ENCODE measurements at regions not wholly inside any gene's neighbourhood (a gene's known extent, or its start where the extent isn't known, plus 50 kb on each side); places are given as distances from the start of the nearest gene placed in this dataset.

DNA sequence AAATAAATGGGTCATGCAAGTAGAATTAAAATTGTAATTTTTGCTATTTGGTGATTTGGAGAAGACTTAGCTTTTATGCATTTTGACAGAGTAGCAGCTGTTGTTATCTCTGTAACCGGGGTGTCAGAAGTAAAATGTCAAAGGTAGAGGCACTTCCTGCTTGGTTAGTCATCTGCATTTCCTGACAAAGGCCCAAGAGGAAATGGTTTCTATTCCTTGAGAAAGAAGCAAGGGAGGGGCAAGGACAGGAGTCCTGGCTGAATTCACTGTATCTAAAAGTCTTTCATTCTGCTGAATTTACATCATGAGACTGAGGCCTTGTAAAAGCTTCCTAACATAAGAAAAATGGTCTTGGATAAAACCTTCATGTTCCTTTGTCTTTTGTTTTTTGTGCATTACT is 550.9 kb upstream of the BOD1L1 start:
- Mint-ChIP-seq H3K4me3 (no peak overlapping the region), H3K9me3 (no peaks in the 10 kb centered on the region), H3K4me1 (peaks cover 18% of the 10 kb centered on the region), H3K36me3 (ENCODE audit: low read depth) (no peaks in the 10 kb centered on the region), H3K27ac (no peak overlapping the region), H3K27me3 (ENCODE audit: low read depth, poor library complexity) (no peaks in the 10 kb centered on the region)
- TF ChIP-seq, protein P1, sequence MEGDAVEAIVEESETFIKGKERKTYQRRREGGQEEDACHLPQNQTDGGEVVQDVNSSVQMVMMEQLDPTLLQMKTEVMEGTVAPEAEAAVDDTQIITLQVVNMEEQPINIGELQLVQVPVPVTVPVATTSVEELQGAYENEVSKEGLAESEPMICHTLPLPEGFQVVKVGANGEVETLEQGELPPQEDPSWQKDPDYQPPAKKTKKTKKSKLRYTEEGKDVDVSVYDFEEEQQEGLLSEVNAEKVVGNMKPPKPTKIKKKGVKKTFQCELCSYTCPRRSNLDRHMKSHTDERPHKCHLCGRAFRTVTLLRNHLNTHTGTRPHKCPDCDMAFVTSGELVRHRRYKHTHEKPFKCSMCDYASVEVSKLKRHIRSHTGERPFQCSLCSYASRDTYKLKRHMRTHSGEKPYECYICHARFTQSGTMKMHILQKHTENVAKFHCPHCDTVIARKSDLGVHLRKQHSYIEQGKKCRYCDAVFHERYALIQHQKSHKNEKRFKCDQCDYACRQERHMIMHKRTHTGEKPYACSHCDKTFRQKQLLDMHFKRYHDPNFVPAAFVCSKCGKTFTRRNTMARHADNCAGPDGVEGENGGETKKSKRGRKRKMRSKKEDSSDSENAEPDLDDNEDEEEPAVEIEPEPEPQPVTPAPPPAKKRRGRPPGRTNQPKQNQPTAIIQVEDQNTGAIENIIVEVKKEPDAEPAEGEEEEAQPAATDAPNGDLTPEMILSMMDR (IDR thresholded peaks at IDR 0.05) = no peak
- no peak for DNase-seq

DNA sequence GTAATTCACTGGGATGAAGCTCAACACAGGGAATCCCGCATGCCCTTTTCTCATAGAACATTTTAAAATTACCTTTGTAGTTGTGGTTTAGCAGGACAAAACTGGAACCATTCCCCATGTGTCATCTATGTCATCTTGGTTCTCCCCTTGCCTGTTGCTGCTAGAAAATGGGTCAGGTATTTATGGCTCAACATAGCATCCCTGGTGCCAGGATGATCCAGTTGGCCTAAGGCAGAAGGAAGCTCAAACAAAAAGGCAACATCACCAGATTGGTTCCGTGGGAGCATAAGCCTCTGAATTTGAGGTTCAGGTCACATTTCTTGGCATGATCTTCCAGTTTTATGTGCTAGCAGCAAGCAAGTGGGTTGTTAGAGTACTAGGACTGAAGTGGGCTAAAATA is 552.6 kb upstream of the BOD1L1 start:
- Mint-ChIP-seq H3K9me3 (no peaks in the 10 kb centered on the region), H3K27me3 (ENCODE audit: low read depth, poor library complexity) (no peaks in the 10 kb centered on the region), H3K4me1 (peaks cover 18% of the 10 kb centered on the region), H3K4me3 (no peak overlapping the region), H3K36me3 (ENCODE audit: low read depth) (no peaks in the 10 kb centered on the region), H3K27ac (no peak overlapping the region)
- TF ChIP-seq, protein P1 (IDR thresholded peaks at IDR 0.05) = no peak
- no peak for DNase-seq

DNA sequence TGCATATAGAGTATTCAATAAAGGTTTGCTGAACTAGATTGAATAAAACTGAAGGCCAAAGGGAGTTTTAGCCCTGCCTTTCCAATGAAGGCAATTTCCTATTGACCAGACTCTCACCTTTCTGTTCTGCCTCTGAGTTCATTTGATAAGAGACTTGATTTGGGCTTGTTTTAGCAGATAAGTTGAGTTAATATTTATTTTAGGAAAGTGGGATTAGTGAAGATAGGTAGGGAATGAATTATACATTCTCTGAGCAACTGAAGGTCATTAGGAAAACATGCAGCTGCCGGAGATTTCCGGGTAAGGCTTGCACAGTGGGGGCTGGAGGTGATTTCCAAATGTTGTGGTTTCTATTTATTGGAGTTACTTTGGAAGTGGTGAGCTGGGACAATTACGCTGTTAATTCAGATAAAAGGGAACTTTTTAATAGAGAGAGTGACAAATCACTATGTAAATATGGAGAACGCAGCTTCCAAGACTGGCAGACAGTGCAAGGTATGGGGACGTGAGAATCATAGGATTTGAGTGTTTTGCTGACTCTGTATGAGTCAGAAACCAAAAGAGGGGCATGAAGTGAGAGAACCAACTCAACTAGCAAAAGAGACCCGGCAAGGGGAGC is 553.6 kb upstream of the BOD1L1 start:
- Mint-ChIP-seq H3K27ac (no peak overlapping the region), H3K4me1 (peaks cover 18% of the 10 kb centered on the region), H3K4me3 (no peak overlapping the region), H3K36me3 (ENCODE audit: low read depth) (no peaks in the 10 kb centered on the region), H3K9me3 (no peaks in the 10 kb centered on the region), H3K27me3 (ENCODE audit: low read depth, poor library complexity) (peaks cover 4% of the 10 kb centered on the region)
- TF ChIP-seq, protein P1 (IDR thresholded peaks at IDR 0.05) = no peak
- no peak for DNase-seq

DNA sequence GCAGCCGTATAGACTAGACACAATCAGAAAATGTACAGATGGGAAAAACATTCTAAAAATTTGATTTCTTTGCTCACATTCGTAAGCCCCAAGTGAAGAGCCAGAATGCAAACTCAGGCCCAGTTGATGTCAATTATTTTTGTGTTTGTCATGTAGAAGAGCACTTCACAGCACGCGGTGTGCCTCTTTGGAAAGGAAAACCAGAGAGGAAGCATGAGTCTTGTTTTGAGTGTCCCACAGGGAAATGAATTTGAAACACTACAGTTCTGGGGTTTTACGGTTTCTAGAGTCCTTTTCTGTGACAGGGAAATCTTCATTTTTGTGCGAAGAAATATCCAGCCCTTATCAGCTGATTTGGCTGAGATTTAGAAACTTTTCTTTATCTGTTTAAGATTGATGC is 554.6 kb upstream of the BOD1L1 start:
- peaks cover 4% of the 10 kb centered on the region for H3K27me3 Mint-ChIP-seq (ENCODE audit: low read depth, poor library complexity)
- peaks cover 15% of the 10 kb centered on the region for H3K4me1 Mint-ChIP-seq

DNA sequence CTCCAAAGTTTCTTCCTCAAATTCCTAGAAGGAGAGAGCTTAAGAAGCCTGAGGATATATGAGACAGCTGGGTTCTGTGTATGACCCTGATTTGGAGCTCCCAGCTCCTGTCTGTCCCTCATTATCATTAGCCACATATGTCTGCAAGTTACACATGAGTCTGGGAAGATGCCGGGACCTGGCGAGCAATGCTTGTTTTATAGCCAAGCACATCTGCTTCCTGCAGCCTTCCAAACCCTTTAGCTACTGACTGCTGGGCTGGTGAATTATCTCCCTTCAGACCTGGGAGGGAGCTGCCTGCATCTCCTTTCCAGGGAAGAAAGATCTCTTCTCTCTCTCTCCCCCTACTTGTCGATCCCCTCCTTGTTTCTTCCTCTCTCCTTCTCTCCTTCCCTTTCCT is 556.7 kb upstream of the BOD1L1 start:
- H3K27me3 Mint-ChIP-seq (ENCODE audit: low read depth, poor library complexity) = peaks cover 4% of the 10 kb centered on the region
- H3K27ac Mint-ChIP-seq = no peak overlapping the region
- no peaks in the 10 kb centered on the region for H3K4me1 Mint-ChIP-seq
- TF ChIP-seq, protein P1 (IDR thresholded peaks at IDR 0.05) = no peak
- H3K4me3 Mint-ChIP-seq = no peak overlapping the region
- no peaks in the 10 kb centered on the region for H3K9me3 Mint-ChIP-seq
- H3K36me3 Mint-ChIP-seq (ENCODE audit: low read depth) = no peaks in the 10 kb centered on the region
- DNase-seq = peak; percentile 16

More for the DNA sequence above, 554.6 kb upstream of the BOD1L1 start:
- no peaks in the 10 kb centered on the region for H3K9me3 Mint-ChIP-seq
- TF ChIP-seq, protein P1 (IDR thresholded peaks at IDR 0.05) = no peak
- no peak overlapping the region for H3K27ac Mint-ChIP-seq
- no peak overlapping the region for H3K4me3 Mint-ChIP-seq
- no peaks in the 10 kb centered on the region for H3K36me3 Mint-ChIP-seq (ENCODE audit: low read depth)
- no peak for DNase-seq

DNA sequence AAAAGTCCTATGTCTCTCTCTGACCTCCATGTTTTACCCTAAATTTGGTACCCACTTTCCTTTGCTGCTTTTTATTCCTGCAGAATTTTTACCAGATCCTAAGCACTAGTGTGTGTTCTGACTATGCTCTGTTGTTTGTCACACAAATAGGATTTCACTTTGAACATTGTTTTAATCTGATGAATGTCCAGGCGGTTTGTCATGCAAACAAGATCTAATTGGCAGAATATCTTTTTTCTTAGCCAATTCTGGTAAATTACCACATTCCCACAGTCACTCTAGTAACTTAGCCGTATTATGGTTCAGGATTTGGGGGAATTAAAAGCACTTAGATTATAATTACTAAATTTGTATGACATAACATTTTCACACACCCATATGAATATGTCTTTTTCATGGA is 557.2 kb upstream of the BOD1L1 start:
- TF ChIP-seq, protein P1 (IDR thresholded peaks at IDR 0.05) = no peak
- Mint-ChIP-seq H3K4me3 (no peak overlapping the region), H3K4me1 (no peaks in the 10 kb centered on the region), H3K27ac (no peak overlapping the region), H3K27me3 (ENCODE audit: low read depth, poor library complexity) (peaks cover 4% of the 10 kb centered on the region), H3K36me3 (ENCODE audit: low read depth) (no peaks in the 10 kb centered on the region), H3K9me3 (no peaks in the 10 kb centered on the region)
- no peak for DNase-seq
